ENCODE measurements at regions not wholly inside any gene's neighbourhood (a gene's known extent, or its start where the extent isn't known, plus 50 kb on each side); places are given as distances from the start of the nearest gene placed in this dataset.

- Mint-ChIP-seq H3K9me3 (peaks cover 4% of the 10 kb centered on the region), H3K36me3 (no peaks in the 10 kb centered on the region), H3K27me3 (peaks cover 3% of the 10 kb centered on the region), H3K4me1 (ENCODE audit: unreplicated experiment) (peaks cover 4% of the 10 kb centered on the region), H3K27ac (no peak overlapping the region), H3K4me3 (no peak overlapping the region)
- DNase-seq (ENCODE audit: extremely low spot score, unreplicated experiment) = no peak
- no peak for TF ChIP-seq CTCF (conservative IDR thresholded peaks at IDR 0.05)
Measured at GRCh38 chr1:58166417-58166816, 380.1 kb downstream of the OMA1 start.

- H3K27ac Mint-ChIP-seq = no peak overlapping the region
- H3K27me3 Mint-ChIP-seq = peaks cover 3% of the 10 kb centered on the region
- H3K9me3 Mint-ChIP-seq = peaks cover 4% of the 10 kb centered on the region
- peaks cover 4% of the 10 kb centered on the region for H3K4me1 Mint-ChIP-seq (ENCODE audit: unreplicated experiment)
- no peak overlapping the region for H3K4me3 Mint-ChIP-seq
- no peak for TF ChIP-seq CTCF (conservative IDR thresholded peaks at IDR 0.05)
- no peaks in the 10 kb centered on the region for H3K36me3 Mint-ChIP-seq
- DNase-seq (ENCODE audit: extremely low spot score, unreplicated experiment) = no peak
Measured at GRCh38 chr1:58165073-58165472, 381.5 kb downstream of the OMA1 start.

- H3K4me3 Mint-ChIP-seq = no peak overlapping the region
- no peaks in the 10 kb centered on the region for H3K36me3 Mint-ChIP-seq
- TF ChIP-seq CTCF (conservative IDR thresholded peaks at IDR 0.05) = peak; percentile 93
- no peak overlapping the region for H3K27ac Mint-ChIP-seq
- H3K27me3 Mint-ChIP-seq = no peaks in the 10 kb centered on the region
- H3K9me3 Mint-ChIP-seq = peaks cover 4% of the 10 kb centered on the region
- no peak for DNase-seq (ENCODE audit: extremely low spot score, unreplicated experiment)
- H3K4me1 Mint-ChIP-seq (ENCODE audit: unreplicated experiment) = peaks cover 4% of the 10 kb centered on the region
Measured at GRCh38 chr1:58162952-58163550, 383.5 kb downstream of the OMA1 start.

- TF ChIP-seq CTCF (conservative IDR thresholded peaks at IDR 0.05) = no peak
- peaks cover 4% of the 10 kb centered on the region for H3K4me1 Mint-ChIP-seq (ENCODE audit: unreplicated experiment)
- H3K36me3 Mint-ChIP-seq = no peaks in the 10 kb centered on the region
- no peak overlapping the region for H3K27ac Mint-ChIP-seq
- H3K9me3 Mint-ChIP-seq = no peaks in the 10 kb centered on the region
- H3K4me3 Mint-ChIP-seq = no peak overlapping the region
- DNase-seq (ENCODE audit: extremely low spot score, unreplicated experiment) = no peak
- peaks cover 1% of the 10 kb centered on the region for H3K27me3 Mint-ChIP-seq
Measured at GRCh38 chr1:58159434-58159830, 387.1 kb downstream of the OMA1 start.

- no peak overlapping the region for H3K4me3 Mint-ChIP-seq
- no peaks in the 10 kb centered on the region for H3K9me3 Mint-ChIP-seq
- no peak overlapping the region for H3K27ac Mint-ChIP-seq
- no peak for DNase-seq (ENCODE audit: extremely low spot score, unreplicated experiment)
- H3K27me3 Mint-ChIP-seq = peaks cover 3% of the 10 kb centered on the region
- TF ChIP-seq CTCF (conservative IDR thresholded peaks at IDR 0.05) = no peak
- peaks cover 4% of the 10 kb centered on the region for H3K4me1 Mint-ChIP-seq (ENCODE audit: unreplicated experiment)
- no peaks in the 10 kb centered on the region for H3K36me3 Mint-ChIP-seq
Measured at GRCh38 chr1:58158506-58159433, 387.8 kb downstream of the OMA1 start.
